Caco-2 (cell line): ENCODE measurements at regions not wholly inside any gene's neighbourhood (a gene's known extent, or its start where the extent isn't known, plus 50 kb on each side); places are given as distances from the start of the nearest gene placed in this dataset.

Experiments used
- BruUV-seq: library from RNA; stranded (reverse); fragments of 400-500 nt; replicated peaks from 2 replicates; lab custom pipeline; 2021; lab: Mats Ljungman, UMichigan
- CTCF ChIA-PET: fragments of 300-600 bp; sonication (Branson Sonifier 250); formaldehyde crosslinking; loops from one replicate; lab custom pipeline; 2022; ENCODE audit warnings: antibody characterized with exemption; lab: Charles Lee
- POLR2A ChIA-PET: fragments of 300-600 bp; sonication (Branson Sonifier 250); formaldehyde crosslinking; loops from one replicate; lab custom pipeline; 2022; ENCODE audit warnings: antibody characterized with exemption; lab: Charles Lee
- DNase-seq, 2 experiments: peaks; one replicate each; pipeline versions ENCODE4 v3.0.0 to v3.0.0-alpha.2; 2020 to 2022
- H3K27me3 ChIP-seq: replicated peaks from 2 replicates; pipeline ENCODE4 v1.6.0; 2011; ENCODE audit warnings: low read length; ENCODE audit not compliant: control insufficient read depth, insufficient read depth
- H3K36me3 ChIP-seq: 2 replicates; pipeline ENCODE4 v1.5.1; 2011; ENCODE audit warnings: low read length; ENCODE audit not compliant: control insufficient read depth, insufficient read depth
- H3K4me1 ChIP-seq: fragments of 250-450 bp; sonication (Bioruptor Pico); 2 replicates; pipeline ENCODE4 v1.5.1; 2020; ENCODE audit warnings: mild to moderate bottlenecking
- H3K4me3 ChIP-seq: 2 replicates; pipeline ENCODE4 v1.5.1; 2011; ENCODE audit warnings: low read depth, mild to moderate bottlenecking, control low read depth, low read length
- H3K9me3 ChIP-seq: fragments of 250-450 bp; sonication (Bioruptor Pico); 2 replicates; pipeline ENCODE4 v1.5.1; 2020; ENCODE audit warnings: mild to moderate bottlenecking, moderate library complexity
- H3K27ac Mint-ChIP-seq: one replicate; pipeline ENCODE4 v1.8.0; 2022; ENCODE audit warnings: mixed read lengths; ENCODE audit not compliant: unreplicated experiment
- H3K27me3 Mint-ChIP-seq: one replicate; pipeline ENCODE4 v1.8.0; 2022; ENCODE audit warnings: mixed read lengths; ENCODE audit not compliant: insufficient read depth, unreplicated experiment
- H3K36me3 Mint-ChIP-seq: one replicate; pipeline ENCODE4 v1.8.0; 2022; ENCODE audit warnings: mild to moderate bottlenecking, mixed read lengths; ENCODE audit not compliant: insufficient read depth, unreplicated experiment
- H3K4me1 Mint-ChIP-seq: one replicate; pipeline ENCODE4 v1.8.0; 2022; ENCODE audit warnings: low read depth, mixed read lengths; ENCODE audit not compliant: unreplicated experiment
- H3K4me3 Mint-ChIP-seq: one replicate; pipeline ENCODE4 v1.8.0; 2022; ENCODE audit warnings: mild to moderate bottlenecking, moderate library complexity, mixed read lengths; ENCODE audit not compliant: unreplicated experiment
- H3K9me3 Mint-ChIP-seq: one replicate; pipeline ENCODE4 v1.8.0; 2022; ENCODE audit warnings: mixed read lengths; ENCODE audit not compliant: unreplicated experiment
- intact Hi-C: fragments of 100-400 bp; cut with micrococcal nuclease; formaldehyde crosslinking; loops from one replicate; pipeline ENCODE4 v1.10.0; 2022; ENCODE audit not compliant: unreplicated experiment
- TF ChIP-seq, protein P1 (sequence below), 2 experiments: fragments of 200-600 bp in 1 of 2; IDR thresholded peaks; 1 replicate in 1 of 2; 2 replicates in 1 of 2; pipeline versions ENCODE4 v1.5.1 to v1.8.0; 2011 to 2022; ENCODE audit warnings: antibody characterized with exemption in 1 of 2, control low read depth in 1 of 2, inconsistent platforms in 1 of 2, low read depth in 1 of 2, low read length in 1 of 2, mild to moderate bottlenecking in 1 of 2, moderate library complexity in 1 of 2; ENCODE audit not compliant: insufficient read depth in 1 of 2, severe bottlenecking in 1 of 2, unreplicated experiment in 1 of 2

DNA sequence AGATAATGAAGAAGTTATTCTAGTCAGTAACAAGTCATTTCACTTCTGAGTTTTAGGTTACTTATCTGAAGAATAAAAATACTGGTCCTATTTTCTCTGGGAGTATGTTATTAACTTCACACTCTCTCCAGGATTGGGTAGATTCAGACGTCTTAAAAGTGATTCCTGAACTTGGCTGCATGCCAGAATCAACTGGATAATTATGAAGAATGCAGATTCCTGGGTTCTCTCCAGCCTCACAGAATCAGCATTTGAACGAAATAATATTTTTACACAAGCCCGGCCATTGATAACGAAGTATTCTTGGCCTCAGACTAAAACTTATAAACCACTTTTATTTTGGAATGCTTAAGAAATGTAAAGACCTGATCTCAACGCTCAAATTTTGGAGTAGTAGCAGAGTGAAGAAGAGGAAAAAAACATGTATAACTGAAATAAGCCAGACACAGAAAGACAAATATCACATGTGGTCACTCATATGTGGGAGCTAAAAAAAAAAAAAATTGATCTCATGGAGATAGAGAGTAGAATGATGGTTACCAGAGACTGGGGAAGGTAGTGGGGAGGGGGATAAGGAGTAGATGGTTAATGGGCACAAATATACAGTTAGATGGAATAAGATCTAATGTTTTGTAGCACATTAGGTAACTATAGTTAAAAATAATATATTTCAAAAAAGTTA lies 507.3 kb downstream of the ISL1 start:
- H3K36me3 Mint-ChIP-seq = no peaks in the 10 kb centered on the region
- no peak for DNase-seq
- no peaks in the 10 kb centered on the region for H3K27me3 Mint-ChIP-seq
- H3K27me3 ChIP-seq = no peaks in the 10 kb centered on the region
- H3K9me3 ChIP-seq = no peaks in the 10 kb centered on the region
- no peak overlapping the region for H3K27ac Mint-ChIP-seq
- TF ChIP-seq, protein P1, sequence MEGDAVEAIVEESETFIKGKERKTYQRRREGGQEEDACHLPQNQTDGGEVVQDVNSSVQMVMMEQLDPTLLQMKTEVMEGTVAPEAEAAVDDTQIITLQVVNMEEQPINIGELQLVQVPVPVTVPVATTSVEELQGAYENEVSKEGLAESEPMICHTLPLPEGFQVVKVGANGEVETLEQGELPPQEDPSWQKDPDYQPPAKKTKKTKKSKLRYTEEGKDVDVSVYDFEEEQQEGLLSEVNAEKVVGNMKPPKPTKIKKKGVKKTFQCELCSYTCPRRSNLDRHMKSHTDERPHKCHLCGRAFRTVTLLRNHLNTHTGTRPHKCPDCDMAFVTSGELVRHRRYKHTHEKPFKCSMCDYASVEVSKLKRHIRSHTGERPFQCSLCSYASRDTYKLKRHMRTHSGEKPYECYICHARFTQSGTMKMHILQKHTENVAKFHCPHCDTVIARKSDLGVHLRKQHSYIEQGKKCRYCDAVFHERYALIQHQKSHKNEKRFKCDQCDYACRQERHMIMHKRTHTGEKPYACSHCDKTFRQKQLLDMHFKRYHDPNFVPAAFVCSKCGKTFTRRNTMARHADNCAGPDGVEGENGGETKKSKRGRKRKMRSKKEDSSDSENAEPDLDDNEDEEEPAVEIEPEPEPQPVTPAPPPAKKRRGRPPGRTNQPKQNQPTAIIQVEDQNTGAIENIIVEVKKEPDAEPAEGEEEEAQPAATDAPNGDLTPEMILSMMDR (IDR thresholded peaks at IDR 0.05; ENCODE audit: insufficient read depth in 1 of 2, low read depth in 1 of 2, low read length in 1 of 2, severe bottlenecking in 1 of 2, unreplicated experiment in 1 of 2) = no peak
- H3K4me1 ChIP-seq = no peaks in the 10 kb centered on the region
- no peaks in the 10 kb centered on the region for H3K9me3 Mint-ChIP-seq
- intact Hi-C loops = no loop called here
- ChIA-PET CTCF (no interaction called here), POLR2A (no interaction called here)
- no peak overlapping the region for H3K4me3 ChIP-seq
- no peaks in the 10 kb centered on the region for H3K4me1 Mint-ChIP-seq
- H3K36me3 ChIP-seq = no peaks in the 10 kb centered on the region
- H3K4me3 Mint-ChIP-seq = no peak overlapping the region
- BruUV-seq = no TSS peak

DNA sequence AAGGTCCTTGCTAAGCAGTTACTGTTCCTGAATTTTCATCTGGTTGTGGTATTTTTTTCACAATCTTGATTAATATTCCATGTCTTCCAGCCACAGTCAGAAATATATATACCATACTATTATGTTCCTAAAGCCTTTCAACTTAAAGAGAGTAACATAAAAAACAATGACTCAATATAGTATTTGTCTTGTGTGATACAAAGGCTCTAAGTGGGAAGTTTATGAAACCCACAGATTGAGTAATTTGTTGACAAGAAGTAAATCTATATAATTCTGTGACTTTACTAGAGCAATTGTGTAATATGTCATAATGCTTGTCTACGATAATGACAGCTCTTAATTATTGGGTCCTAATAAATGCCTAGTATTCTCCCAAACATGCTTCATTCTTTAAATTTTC lies 509.4 kb downstream of the ISL1 start:
- no peaks in the 10 kb centered on the region for H3K36me3 ChIP-seq
- no peaks in the 10 kb centered on the region for H3K9me3 ChIP-seq
- Mint-ChIP-seq H3K27ac (no peak overlapping the region), H3K4me1 (no peaks in the 10 kb centered on the region), H3K27me3 (no peaks in the 10 kb centered on the region), H3K9me3 (no peaks in the 10 kb centered on the region), H3K4me3 (no peak overlapping the region), H3K36me3 (no peaks in the 10 kb centered on the region)
- no peaks in the 10 kb centered on the region for H3K4me1 ChIP-seq
- DNase-seq = no peak
- BruUV-seq = no TSS peak
- TF ChIP-seq, protein P1 (IDR thresholded peaks at IDR 0.05; ENCODE audit: insufficient read depth in 1 of 2, low read depth in 1 of 2, low read length in 1 of 2, severe bottlenecking in 1 of 2, unreplicated experiment in 1 of 2) = no peak
- no peaks in the 10 kb centered on the region for H3K27me3 ChIP-seq
- CTCF ChIA-PET = no interaction called here
- H3K4me3 ChIP-seq = no peak overlapping the region
- intact Hi-C loops = no loop called here
- POLR2A ChIA-PET = no interaction called here

DNA sequence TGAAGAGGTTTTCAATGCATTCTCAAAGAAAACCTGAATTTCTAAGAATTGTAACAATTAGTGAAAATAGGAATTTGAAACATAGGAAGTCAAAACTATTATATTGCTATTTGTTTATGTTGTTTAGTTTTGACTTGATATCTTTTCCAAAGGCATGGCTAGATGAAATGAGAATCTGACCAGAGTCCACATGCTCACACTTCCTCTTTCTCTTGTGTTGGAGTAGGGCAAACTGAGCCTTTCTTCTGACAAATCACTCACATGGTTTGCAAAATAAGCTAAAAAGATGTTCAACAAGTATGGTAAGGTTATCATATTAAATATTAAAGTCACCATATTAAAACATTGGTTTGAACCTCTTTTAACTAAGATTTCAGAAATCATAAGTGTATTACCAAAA lies 512.6 kb downstream of the ISL1 start:
- H3K4me1 ChIP-seq = no peaks in the 10 kb centered on the region
- DNase-seq = no peak
- Mint-ChIP-seq H3K27me3 (no peaks in the 10 kb centered on the region), H3K27ac (no peak overlapping the region), H3K4me1 (no peaks in the 10 kb centered on the region), H3K9me3 (no peaks in the 10 kb centered on the region), H3K4me3 (no peak overlapping the region), H3K36me3 (no peaks in the 10 kb centered on the region)
- BruUV-seq = no TSS peak
- CTCF ChIA-PET = no interaction called here
- no peaks in the 10 kb centered on the region for H3K27me3 ChIP-seq
- no peaks in the 10 kb centered on the region for H3K9me3 ChIP-seq
- intact Hi-C loops = no loop called here
- H3K4me3 ChIP-seq = no peak overlapping the region
- TF ChIP-seq, protein P1 (IDR thresholded peaks at IDR 0.05; ENCODE audit: insufficient read depth in 1 of 2, low read depth in 1 of 2, low read length in 1 of 2, severe bottlenecking in 1 of 2, unreplicated experiment in 1 of 2) = no peak
- H3K36me3 ChIP-seq = no peaks in the 10 kb centered on the region
- POLR2A ChIA-PET = no interaction called here
